GM21367 (cell line): ENCODE measurements at regions not wholly inside any gene's neighbourhood (a gene's known extent, or its start where the extent isn't known, plus 50 kb on each side); places are given as distances from the start of the nearest gene placed in this dataset.
"Not testable (repeated sequence)": the region's sequence is repeated elsewhere in the genome, so short reads cannot be mapped to it uniquely, and the experiment has no call there.

Source experiments
- ATAC-seq: cut with Tn5 transposase; IDR thresholded peaks from one replicate; pipeline ENCODE4 v1.9.1; 2021; ENCODE audit not compliant: unreplicated experiment

DNA sequence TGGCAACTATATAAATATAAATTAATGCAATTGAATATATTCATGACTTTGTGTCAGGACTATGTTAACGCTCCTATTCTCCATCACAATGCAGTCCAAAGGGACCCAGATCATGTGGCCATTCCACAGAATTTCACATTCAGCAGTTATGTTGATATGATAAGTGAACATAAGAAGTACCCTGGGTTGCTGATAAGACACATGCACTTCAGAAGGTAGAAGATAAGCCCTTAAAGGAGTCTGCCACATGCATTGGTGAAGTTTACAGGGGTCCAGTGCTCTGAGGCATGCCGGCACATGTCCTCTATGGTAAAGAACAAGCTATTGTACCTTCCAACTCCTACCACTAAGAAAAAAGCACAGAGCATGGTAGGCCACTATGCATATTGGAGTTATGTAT is 76.4 kb downstream of the PHAX start:
- no peak for ATAC-seq

DNA sequence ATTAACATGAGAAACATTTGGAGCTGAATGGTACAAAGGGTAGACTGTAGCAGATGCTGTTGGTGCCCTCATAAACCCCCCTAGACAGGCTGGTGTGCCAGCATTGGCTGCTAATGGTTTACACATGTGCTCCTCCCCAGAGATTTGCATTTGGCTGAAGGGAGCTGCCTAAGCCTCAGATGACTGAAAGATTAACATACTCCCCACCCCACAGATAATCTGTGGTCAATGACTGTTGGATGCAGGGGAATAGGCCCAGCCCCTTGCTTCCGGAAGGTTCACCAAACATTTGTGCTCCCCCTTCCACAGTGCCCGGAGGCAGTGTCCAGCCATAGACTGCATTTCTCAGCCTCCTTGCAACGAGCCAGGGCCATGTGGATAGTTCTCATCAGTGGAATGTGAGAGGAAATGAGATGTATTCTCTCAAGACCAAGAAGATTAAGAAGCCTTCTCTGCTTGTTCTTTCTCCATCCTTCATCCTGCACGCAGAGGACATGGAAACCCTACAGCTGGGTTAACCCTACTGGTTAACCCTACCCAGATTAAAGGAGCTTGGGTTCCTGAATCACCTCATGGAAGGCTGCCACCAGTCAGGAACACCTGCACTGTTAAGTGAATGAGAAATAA is 79.6 kb downstream of the PHAX start:
- peak; percentile 56 for ATAC-seq

DNA sequence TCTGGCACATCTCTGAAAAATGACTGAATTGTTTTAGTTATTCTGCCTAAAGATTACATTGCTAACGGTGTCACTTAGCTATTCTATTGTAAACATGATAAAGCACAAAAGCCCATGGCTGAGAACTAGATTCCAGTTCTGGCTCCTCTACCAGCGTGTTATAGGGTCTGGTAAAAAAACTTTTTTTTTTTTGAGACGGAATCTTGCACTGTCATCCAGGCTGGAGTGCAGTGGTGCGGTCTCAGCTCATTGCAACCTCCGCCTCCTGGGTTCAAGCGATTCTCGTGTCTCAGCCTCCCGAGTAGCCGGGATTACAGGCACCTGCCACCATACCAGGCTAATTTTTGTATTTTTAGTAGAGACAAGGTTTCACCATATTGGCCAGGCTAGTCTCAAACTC is 80.6 kb downstream of the PHAX start:
- not testable (repeated sequence) for ATAC-seq

DNA sequence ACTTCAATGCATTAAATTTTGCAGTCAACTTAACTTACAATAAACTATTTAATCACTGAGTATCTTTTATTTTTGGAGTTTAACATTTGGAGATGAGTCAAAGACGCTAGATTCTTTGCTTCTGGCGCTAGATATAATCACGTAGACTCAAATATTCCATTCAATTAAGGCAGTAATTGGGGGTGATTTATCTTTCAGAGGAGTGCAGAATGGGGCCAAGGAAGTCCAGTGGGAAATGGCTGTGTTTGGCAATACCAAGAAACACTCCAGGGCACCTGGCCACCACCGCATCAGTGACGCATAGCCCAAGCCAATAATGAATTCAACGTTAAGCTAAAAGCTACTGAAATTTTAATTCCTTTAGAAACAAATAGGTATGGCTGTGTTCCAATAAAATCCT is 81.2 kb downstream of the PHAX start:
- ATAC-seq, result no peak

DNA sequence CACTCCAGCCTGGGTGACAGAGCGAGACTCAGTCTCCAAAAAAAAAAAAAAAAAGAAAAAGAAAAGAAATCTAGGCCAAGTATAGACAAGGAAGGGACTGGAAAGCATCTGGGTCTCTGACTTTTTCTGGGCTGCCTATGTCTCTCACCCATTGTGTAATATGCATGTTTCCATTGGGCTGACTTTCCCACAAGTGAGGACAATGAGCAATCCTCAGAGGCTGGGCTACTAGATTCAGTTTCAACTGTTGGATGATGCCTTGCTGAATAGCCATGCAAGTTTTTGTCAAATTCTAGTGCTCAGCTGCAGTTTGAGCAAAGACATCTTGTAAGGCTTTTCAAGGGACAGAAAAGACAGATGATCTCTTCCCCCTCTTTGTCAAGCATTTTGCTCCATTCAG is 82.1 kb downstream of the PHAX start:
- ATAC-seq, result no peak

DNA sequence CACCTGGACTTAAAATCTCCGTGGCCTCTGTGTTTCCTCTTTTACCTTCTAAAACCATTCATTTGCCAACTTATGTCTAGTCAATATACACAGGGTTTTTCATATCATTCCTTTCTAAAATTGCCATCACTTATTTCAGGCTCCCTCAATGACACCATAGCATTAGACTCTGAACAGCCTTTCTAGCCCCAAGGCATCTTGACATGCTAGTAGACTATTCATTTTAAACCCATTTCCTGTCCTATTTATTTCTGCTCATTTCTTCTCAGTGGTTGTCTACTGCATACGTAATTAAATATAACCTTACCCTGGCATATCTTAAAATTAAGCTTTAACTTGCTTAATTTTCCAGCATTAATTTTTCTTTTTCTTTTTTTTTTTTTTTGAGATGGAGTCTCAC is 83.2 kb downstream of the PHAX start:
- ATAC-seq, result no peak

DNA sequence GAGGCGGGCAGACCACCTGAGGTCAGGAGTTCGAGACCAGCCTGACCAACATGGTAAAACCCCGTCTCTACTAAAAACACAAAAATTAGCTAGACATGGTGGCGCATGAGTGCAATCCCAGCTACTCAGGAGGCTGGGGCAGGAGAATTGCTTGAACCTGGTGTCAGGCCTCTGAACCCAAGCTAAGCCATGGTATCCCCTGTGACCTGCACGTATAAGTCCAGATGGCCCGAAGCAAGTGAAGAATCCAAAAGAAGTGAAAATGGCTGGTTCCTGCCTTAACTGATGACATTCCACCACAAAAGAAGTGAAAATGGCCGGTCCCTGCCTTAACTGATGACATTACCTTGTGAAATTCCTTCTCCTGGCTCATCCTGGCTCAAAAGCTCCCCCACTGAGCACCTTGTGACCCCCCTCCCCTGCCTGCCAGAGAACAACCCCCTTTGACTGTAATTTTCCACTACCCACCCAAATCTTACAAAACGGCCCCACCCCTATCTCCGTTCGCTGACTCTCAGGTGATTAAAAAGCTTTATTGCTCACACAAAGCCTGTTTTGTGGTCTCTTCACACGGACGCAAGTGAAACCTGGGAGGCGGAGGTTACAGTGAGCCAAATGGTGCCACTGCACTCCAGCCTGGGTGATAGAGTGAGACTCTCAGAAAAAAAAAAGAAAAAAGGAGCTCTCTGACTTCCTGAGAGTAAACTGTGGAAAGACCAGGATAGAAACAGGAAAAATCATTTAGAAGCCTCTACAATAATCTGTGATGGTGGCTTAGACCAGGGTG is 84.1 kb downstream of the PHAX start:
- not testable (repeated sequence) for ATAC-seq

DNA sequence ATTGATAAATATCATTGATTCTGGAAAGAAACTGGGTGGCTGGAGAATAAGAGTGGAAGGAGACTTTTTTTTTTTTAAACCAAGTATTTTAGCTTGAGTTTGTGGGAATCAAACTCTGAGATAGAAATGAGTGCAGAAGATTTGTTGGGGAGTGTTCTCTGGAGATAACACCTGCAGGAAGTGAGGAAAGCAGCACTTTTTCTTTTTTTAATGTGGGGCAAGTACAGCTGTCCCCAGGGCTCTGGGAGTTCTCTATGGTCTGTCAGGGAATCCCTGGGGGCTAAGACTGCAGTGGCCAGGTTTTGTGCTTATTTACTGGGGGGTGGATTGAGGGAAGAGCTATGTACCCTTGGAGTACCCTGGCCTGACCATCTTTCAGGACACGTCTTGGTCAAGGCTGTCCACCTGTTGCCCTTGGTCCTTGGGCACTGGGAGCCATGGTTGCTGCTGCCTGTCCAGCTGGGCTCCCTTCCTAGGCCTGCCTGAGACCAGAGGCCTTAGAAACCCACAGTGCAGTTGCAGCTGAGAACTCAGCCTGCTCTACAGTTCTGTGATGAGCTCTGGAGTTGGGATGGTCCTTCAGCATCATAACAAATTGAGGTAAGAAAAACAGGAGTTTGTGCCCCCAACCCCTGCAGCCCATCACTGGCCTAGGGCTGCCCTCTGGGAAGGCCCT is 85.8 kb downstream of the PHAX start:
- peak; percentile 69 for ATAC-seq

DNA sequence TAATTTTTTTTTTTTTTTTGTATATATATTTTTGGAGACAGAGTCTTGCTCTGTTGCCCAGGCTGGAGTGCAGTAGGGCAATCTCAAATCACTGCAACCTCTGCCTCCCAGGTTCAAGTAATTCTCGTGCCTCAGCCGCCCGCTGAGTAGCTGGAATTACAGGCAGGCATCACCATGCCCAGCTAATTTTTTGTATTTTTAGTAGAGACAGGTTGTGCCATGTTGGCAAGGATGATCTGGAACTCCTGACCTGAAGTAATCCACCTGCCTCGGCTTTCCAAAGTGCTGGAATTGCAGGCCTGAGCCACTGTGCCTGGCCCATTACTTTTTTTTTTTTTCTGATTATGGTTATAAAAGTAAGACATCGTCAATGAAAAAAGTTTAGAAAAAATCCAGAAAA is 84.0 kb upstream of the LMNB1 start:
- ATAC-seq, result no peak

DNA sequence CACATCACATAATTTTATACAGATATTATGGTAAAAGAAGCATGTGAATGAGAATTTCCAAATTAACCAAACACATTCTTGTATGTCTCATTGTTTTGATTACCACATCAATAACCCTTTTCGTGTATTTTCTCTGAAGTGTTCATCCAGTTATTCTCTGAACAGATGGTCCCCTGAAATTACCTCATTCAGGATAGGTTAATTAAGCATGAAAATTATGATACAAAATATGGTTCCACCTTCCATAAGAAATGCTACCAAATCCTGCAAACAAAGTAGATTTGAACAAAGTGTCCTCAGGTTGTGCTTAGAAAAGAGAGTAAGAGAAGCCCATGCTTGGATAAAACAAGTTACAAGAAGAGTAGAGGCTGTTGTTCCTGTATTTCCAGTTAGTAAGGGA is 83.1 kb upstream of the LMNB1 start:
- no peak for ATAC-seq

DNA sequence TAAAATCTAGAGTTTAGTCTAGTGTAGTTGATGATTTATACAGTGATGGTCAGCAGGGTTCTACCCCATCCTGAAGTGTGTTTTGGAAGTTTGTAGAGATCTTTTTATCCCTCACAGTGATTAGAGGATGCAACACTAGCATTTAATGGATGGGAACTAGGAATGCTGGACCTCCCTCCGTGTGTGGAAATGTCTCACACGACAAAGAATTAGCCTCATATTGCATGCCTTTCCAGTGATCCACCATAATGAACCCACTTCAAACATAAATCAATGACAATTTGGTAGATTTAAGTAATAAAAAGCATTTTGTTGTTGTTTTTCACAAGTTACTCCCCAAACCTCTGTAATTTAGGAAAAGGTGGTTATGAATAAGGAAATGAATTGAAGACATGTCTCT is 82.5 kb upstream of the LMNB1 start:
- no peak for ATAC-seq

DNA sequence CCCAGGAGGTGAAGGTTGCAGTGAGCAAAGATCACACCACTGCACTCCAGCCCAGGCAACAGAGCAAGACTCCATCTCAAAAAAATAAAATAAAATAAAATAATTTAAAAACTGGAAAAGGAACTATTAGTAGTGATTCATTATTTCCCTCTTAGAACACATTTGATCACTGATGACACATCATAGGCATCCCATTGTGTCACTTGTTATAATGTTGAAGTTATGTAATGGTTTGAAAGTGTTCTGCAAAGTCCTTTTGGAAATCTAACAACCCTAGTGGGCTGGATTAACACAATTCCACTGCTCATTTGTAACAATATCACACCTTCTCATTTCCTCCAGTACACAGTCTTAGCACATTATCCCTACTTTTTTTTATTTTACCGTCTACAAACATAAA is 81.8 kb upstream of the LMNB1 start:
- no peak for ATAC-seq

DNA sequence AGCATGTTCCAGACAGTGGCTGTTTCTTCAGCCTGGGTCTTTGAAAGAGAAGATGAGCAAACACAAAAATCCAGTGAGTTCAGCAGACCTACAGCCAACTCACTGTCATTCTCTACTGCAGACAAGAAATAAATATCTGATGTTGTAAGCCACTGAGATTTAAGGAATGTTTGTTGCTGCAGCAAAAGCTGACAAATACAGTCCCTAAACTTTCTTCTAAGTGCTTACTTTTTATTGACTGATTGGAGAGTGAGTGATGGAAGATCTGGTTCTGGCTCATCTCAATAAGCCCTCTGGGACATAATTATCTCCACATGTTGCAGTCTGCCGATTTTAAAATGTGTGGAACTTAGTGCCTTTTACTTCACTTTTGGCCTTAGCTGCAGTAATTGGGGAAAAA is 69.9 kb upstream of the LMNB1 start:
- ATAC-seq, result no peak

DNA sequence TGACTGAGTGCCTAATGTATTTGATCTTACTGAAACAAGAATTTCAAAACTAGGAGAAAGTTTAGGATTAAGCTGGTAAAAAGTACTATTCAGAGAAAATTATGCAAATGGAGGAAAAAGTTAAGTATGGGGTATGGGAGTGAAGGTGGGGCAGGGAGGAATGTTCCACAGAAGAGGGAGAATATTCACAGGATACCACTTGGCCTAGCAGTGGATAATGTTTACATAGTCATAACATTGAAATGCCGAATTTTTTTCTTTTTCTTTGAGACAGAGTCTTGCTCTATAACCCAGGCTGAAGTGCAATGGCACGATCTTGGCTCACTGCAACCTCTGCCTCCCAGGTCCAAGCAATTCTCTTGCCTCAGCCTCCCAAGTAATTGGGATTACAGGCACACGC is 61.2 kb upstream of the LMNB1 start:
- ATAC-seq, result no peak

DNA sequence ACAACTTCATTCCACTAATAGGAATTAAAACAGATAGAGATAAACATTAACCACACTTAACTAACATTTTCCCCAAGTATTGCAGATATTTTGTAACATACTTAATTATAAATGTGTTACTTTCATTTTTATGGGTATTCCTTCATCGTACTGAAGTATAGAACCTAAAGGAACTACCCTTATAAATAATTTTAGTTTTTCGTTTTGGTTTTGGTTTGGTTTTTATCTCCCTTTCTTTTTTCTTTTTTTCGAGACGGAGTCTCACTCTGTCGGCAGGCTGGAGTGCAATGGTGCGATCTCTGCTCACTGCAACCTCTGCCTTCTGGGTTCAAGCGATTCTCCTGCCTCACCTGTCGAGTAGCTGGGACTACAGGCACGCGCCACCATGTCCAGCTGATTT is 60.1 kb upstream of the LMNB1 start:
- ATAC-seq, result no peak

DNA sequence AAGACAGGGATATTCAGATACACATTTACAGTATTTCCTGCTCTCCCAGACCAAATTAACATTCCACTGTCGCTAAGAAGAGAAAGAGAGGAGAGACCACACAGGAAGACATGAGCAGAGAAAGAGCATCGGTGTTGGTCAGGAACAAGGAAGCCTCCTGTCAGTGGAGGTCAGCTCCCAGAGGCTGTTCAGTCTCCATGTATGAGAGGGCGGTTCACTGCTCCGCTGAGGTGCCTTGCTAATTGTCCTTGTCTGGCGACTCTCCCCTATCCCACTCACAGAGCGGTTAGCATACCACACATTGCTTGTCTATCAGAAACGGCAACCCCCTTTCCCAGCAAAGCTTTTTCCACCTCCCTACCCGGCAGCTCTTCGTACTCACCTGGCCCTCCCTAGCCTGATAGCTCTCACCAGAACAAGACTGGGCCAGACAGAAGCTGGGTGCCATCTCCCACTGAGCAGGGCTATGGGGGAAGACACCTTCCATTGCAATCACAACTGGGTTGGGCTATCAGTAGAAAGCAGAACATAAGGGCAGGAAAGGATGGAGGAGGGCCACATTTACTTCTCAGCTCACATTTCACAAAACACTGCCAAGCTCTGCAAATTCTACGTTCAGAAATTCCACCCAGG is 58.6 kb upstream of the LMNB1 start:
- no peak for ATAC-seq

DNA sequence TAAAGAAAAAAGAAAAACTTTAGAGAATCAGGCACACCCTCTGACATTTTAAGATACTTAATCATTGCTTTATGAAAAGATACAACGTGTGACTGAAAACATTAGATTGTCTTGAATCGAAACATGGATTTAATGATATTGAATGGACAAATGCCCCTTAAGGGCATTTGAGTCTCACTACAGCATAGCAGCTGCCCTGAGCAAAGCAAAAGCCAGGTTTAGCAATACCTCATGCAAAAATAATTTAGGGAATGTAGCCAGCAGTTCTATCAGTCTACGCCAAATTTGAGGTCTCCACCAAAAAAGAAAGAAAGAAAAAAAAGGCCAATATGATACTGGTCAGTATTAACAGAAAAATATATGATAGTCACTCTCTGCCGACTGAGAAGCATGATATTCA is 56.6 kb upstream of the LMNB1 start:
- ATAC-seq, result no peak

DNA sequence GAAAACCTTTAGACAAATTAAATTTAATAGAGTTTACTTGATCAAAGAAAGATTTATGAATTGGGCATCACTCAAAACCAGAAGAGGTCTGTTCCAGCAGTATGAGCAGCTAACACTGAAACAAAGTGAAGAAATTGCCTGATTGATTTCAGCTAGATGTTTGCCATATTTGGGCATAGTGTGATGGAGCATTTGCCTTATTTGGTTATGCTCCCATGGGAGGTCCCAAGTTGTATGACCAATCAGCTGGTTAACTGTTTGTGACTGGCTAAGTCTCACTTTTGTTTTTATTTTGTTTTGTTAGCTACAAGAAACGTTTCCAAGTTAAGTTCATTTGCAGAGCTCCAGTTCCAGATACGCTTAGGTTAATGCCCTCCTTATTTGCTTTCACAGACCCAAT is 53.3 kb upstream of the LMNB1 start:
- no peak for ATAC-seq
